ENCODE measurements at regions not wholly inside any gene's neighbourhood (a gene's known extent, or its start where the extent isn't known, plus 50 kb on each side); places are given as distances from the start of the nearest gene placed in this dataset.

- no CpG with 5 or more reads among the region's 1 CpG for WGBS (ENCODE audit: insufficient coverage)
- H3K9me3 Mint-ChIP-seq (ENCODE audit: insufficient read depth) = no peaks in the 10 kb centered on the region
- CTCF ChIA-PET = no interaction called here
Observed at GRCh38 chr10:121322046-121322445, 276.2 kb downstream of the FGFR2 start.

GRCh38 chr10:121322776-121323175 is 275.5 kb downstream of the FGFR2 start:
- Mint-ChIP-seq H3K27ac (no peak overlapping the region), H3K4me1 (no peaks in the 10 kb centered on the region), H3K27me3 (no peaks in the 10 kb centered on the region), H3K4me3 (no peak overlapping the region), H3K9me3 (ENCODE audit: insufficient read depth) (no peaks in the 10 kb centered on the region)
- no peak for ATAC-seq (ENCODE audit: low read depth)
- H2AFZ ChIP-seq (ENCODE audit: insufficient read depth, low read depth, low read length, poor library complexity, severe bottlenecking) = no peak overlapping the region
- no peak overlapping the region for H3K27ac ChIP-seq (ENCODE audit: low read length in 2 of 2)
- no peaks in the 10 kb centered on the region for H3K79me2 ChIP-seq (ENCODE audit: control insufficient read depth, insufficient read depth, low read length)
- no peaks in the 10 kb centered on the region for H3K36me3 ChIP-seq (replicated peaks in 1 of 2; ENCODE audit: control extremely low read depth in 1 of 2, control insufficient read depth in 1 of 2, extremely low read depth in 1 of 2, insufficient read depth in 2 of 2, low read length in 1 of 2)
- no peak overlapping the region for H3K4me3 ChIP-seq (ENCODE audit: control extremely low read depth in 1 of 5, extremely low read depth in 1 of 5, insufficient read depth in 1 of 5, low read depth in 2 of 5, low read length in 4 of 5)
- WGBS (ENCODE audit: insufficient coverage) = no CpG with 5 or more reads among the region's 1 CpG
- H3K9me3 ChIP-seq (ENCODE audit: control extremely low read depth in 1 of 3, control insufficient read depth in 2 of 3, insufficient read depth in 1 of 3, low read length in 2 of 3) = no peaks in the 10 kb centered on the region
- H4K20me1 ChIP-seq (ENCODE audit: control insufficient read depth, insufficient read depth, low read length, poor library complexity, severe bottlenecking) = no peaks in the 10 kb centered on the region
- CTCF ChIA-PET = no interaction called here
- intact Hi-C loops (cut with micrococcal nuclease) = no loop called here
- H3K4me1 ChIP-seq (ENCODE audit: control insufficient read depth in 2 of 2, insufficient read depth in 2 of 2, low read length in 2 of 2) = no peaks in the 10 kb centered on the region
- DNase-seq = no peak
- no peak for TF ChIP-seq CTCF (IDR thresholded peaks at IDR 0.05)
- TF ChIP-seq EZH2 (IDR thresholded peaks at IDR 0.05; ENCODE audit: borderline replicate concordance, insufficient read depth, low read depth, low read length, poor library complexity, severe bottlenecking) = no peak
- no peak overlapping the region for H3K4me2 ChIP-seq (replicated peaks; ENCODE audit: low read depth, low read length, poor library complexity, severe bottlenecking)
- no peak overlapping the region for H3K9ac ChIP-seq (ENCODE audit: low read length)
- POLR2A ChIA-PET = no interaction called here
- no peaks in the 10 kb centered on the region for H3K27me3 ChIP-seq (replicated peaks in 1 of 4; ENCODE audit: control extremely low read depth in 1 of 4, control insufficient read depth in 3 of 4, insufficient read depth in 4 of 4, low read length in 3 of 4)

More at GRCh38 chr10:121322046-121322445, 276.2 kb downstream of the FGFR2 start:
- Histone ChIP-seq H2AFZ (ENCODE audit: insufficient read depth, low read depth, low read length, poor library complexity, severe bottlenecking) (no peak overlapping the region), H3K4me3 (ENCODE audit: control extremely low read depth in 1 of 5, extremely low read depth in 1 of 5, insufficient read depth in 1 of 5, low read depth in 2 of 5, low read length in 4 of 5) (no peak overlapping the region), H3K9me3 (ENCODE audit: control extremely low read depth in 1 of 3, control insufficient read depth in 2 of 3, insufficient read depth in 1 of 3, low read length in 2 of 3) (no peaks in the 10 kb centered on the region), H3K9ac (ENCODE audit: low read length) (no peak overlapping the region), H3K27me3 (replicated peaks in 1 of 4; ENCODE audit: control extremely low read depth in 1 of 4, control insufficient read depth in 3 of 4, insufficient read depth in 4 of 4, low read length in 3 of 4) (no peaks in the 10 kb centered on the region), H3K79me2 (ENCODE audit: control insufficient read depth, insufficient read depth, low read length) (no peaks in the 10 kb centered on the region), H3K4me1 (ENCODE audit: control insufficient read depth in 2 of 2, insufficient read depth in 2 of 2, low read length in 2 of 2) (no peaks in the 10 kb centered on the region), H3K4me2 (replicated peaks; ENCODE audit: low read depth, low read length, poor library complexity, severe bottlenecking) (no peak overlapping the region), H3K36me3 (replicated peaks in 1 of 2; ENCODE audit: control extremely low read depth in 1 of 2, control insufficient read depth in 1 of 2, extremely low read depth in 1 of 2, insufficient read depth in 2 of 2, low read length in 1 of 2) (no peaks in the 10 kb centered on the region), H4K20me1 (ENCODE audit: control insufficient read depth, insufficient read depth, low read length, poor library complexity, severe bottlenecking) (no peaks in the 10 kb centered on the region), H3K27ac (ENCODE audit: low read length in 2 of 2) (no peak overlapping the region)
- DNase-seq (no peak), ATAC-seq (ENCODE audit: low read depth) (no peak)
- no peak overlapping the region for H3K4me3 Mint-ChIP-seq
- TF ChIP-seq EZH2 (IDR thresholded peaks at IDR 0.05; ENCODE audit: borderline replicate concordance, insufficient read depth, low read depth, low read length, poor library complexity, severe bottlenecking) (no peak), CTCF (IDR thresholded peaks at IDR 0.05) (no peak)
- POLR2A ChIA-PET = no interaction called here
- H3K4me1 Mint-ChIP-seq = no peaks in the 10 kb centered on the region
- no peaks in the 10 kb centered on the region for H3K27me3 Mint-ChIP-seq
- no peak overlapping the region for H3K27ac Mint-ChIP-seq
- intact Hi-C loops (cut with micrococcal nuclease) = no loop called here

Data from B cell (primary cell).